H1 (cell line): ENCODE measurements at regions not wholly inside any gene's neighbourhood (a gene's known extent, or its start where the extent isn't known, plus 50 kb on each side); places are given as distances from the start of the nearest gene placed in this dataset.

ENCODE experiments used
- CTCF ChIA-PET: fragments of 300-600 bp; sonication (Branson Sonifier 250); formaldehyde crosslinking; loops from one replicate; lab custom pipeline; 2021; ENCODE audit not compliant: partially characterized antibody; lab: Charles Lee
- POLR2A ChIA-PET: fragments of 300-600 bp; sonication (Branson Sonifier 250); formaldehyde crosslinking; loops from one replicate; lab custom pipeline; 2021; ENCODE audit warnings: inconsistent platforms; ENCODE audit not compliant: partially characterized antibody; lab: Charles Lee
- DNase-seq, 2 experiments: peaks; one replicate each; pipeline versions ENCODE4 v3.0.0 to v3.0.0-alpha.2; 2010 to 2022; ENCODE audit warnings: low spot score in 2 of 2, low read depth in 1 of 2, mixed read lengths in 1 of 2
- FAIRE-seq: peaks from 2 replicates; lab custom pipeline; 2011; peaks lifted over from hg19 to GRCh38; lab: Jason Lieb, UNC
- H2AFZ ChIP-seq: 2 replicates; pipeline ENCODE4 v1.8.1; 2012; ENCODE audit warnings: low read length, inconsistent platforms
- H2AK5ac ChIP-seq: 2 replicates; pipeline ENCODE4 v1.6.1; 2013; ENCODE audit warnings: low read depth, low read length
- H2BK120ac ChIP-seq: replicated peaks from 2 replicates; pipeline ENCODE3; 2013; ENCODE audit warnings: low read depth, low read length, inconsistent platforms
- H2BK12ac ChIP-seq: 2 replicates; pipeline ENCODE4 v1.6.1; 2013; ENCODE audit warnings: low read depth, low read length
- H2BK15ac ChIP-seq: 2 replicates; pipeline ENCODE4 v1.6.1; 2013; ENCODE audit warnings: low read length
- H2BK20ac ChIP-seq: 2 replicates; pipeline ENCODE4 v1.6.1; 2013; ENCODE audit warnings: low read length
- H2BK5ac ChIP-seq: 2 replicates; pipeline ENCODE4 v1.6.1; 2013; ENCODE audit warnings: low read depth, low read length
- H3K14ac ChIP-seq: 2 replicates; pipeline ENCODE4 v1.6.1; 2013; ENCODE audit warnings: inconsistent platforms; ENCODE audit not compliant: insufficient read length
- H3K18ac ChIP-seq: 2 replicates; pipeline ENCODE4 v1.6.1; 2013; ENCODE audit warnings: low read length; ENCODE audit errors: extremely low read depth
- H3K23ac ChIP-seq: 2 replicates; pipeline ENCODE4 v1.6.1; 2013; ENCODE audit warnings: inconsistent platforms; ENCODE audit not compliant: insufficient read length
- H3K23me2 ChIP-seq: 2 replicates; pipeline ENCODE4 v1.6.1; 2013; ENCODE audit warnings: low read depth, low read length
- H3K27ac ChIP-seq: 2 replicates; pipeline ENCODE4 v1.6.1; 2011; ENCODE audit warnings: low read depth, low read length, inconsistent platforms
- H3K27me3 ChIP-seq, 4 experiments: replicated peaks in 1 of 4; 1 replicate in 1 of 4; 2 replicates in 3 of 4; pipeline versions ENCODE4 v1.6.1 to v1.8.1; 2011 to 2013; ENCODE audit warnings: low read length in 3 of 4, mild to moderate bottlenecking in 3 of 4, inconsistent platforms in 2 of 4, mixed read lengths in 2 of 4, moderate library complexity in 1 of 4; ENCODE audit not compliant: control insufficient read depth in 3 of 4, insufficient read depth in 3 of 4; ENCODE audit errors: extremely low read depth in 1 of 4
- H3K36me3 ChIP-seq, 4 experiments: 2 replicates each; pipeline versions ENCODE4 v1.6.1 to v1.8.1; 2011 to 2013; ENCODE audit warnings: mild to moderate bottlenecking in 4 of 4, low read length in 3 of 4, moderate library complexity in 2 of 4, control low read depth in 1 of 4, inconsistent platforms in 1 of 4; ENCODE audit not compliant: insufficient read depth in 4 of 4, control insufficient read depth in 2 of 4
- H3K4ac ChIP-seq: replicated peaks from 2 replicates; pipeline ENCODE3; 2013; ENCODE audit warnings: low read length, low read depth, mixed read lengths, inconsistent platforms; ENCODE audit not compliant: insufficient read length
- H3K4me1 ChIP-seq, 4 experiments: replicated peaks in 1 of 4; 1 replicate in 1 of 4; 2 replicates in 3 of 4; pipeline versions ENCODE4 v1.6.1 to v1.8.1; 2011 to 2013; ENCODE audit warnings: low read length in 3 of 4, inconsistent platforms in 2 of 4, mixed read lengths in 1 of 4; ENCODE audit not compliant: insufficient read depth in 4 of 4, control insufficient read depth in 3 of 4
- H3K4me2 ChIP-seq, 2 experiments: 2 replicates each; pipeline versions ENCODE4 v1.6.1 to v1.8.1; 2011 to 2013; ENCODE audit warnings: low read depth in 2 of 2, low read length in 2 of 2, control low read depth in 1 of 2, inconsistent platforms in 1 of 2, mild to moderate bottlenecking in 1 of 2; ENCODE audit not compliant: insufficient read depth in 1 of 2
- H3K4me3 ChIP-seq, 4 experiments: fragments of 200-600, 300-600 bp in 1 of 4; sonication (generic), shearing (Covaris generic), sonication (Bioruptor Twin) in 1 of 4; 2 replicates each; pipeline versions ENCODE4 v1.5.1 to v1.8.1; 2011 to 2016; ENCODE audit warnings: low read length in 4 of 4, low read depth in 3 of 4, control low read depth in 2 of 4, inconsistent platforms in 2 of 4, mild to moderate bottlenecking in 2 of 4, mixed read lengths in 1 of 4, moderate library complexity in 1 of 4; ENCODE audit not compliant: insufficient read depth in 2 of 4; ENCODE audit errors: extremely low read depth in 1 of 4
- H3K56ac ChIP-seq: replicated peaks from 2 replicates; pipeline ENCODE3; 2013; ENCODE audit warnings: low read depth, mild to moderate bottlenecking, mixed read lengths, low read length, inconsistent platforms; ENCODE audit not compliant: insufficient read length
- H3K79me1 ChIP-seq: 2 replicates; pipeline ENCODE4 v1.6.1; 2013; ENCODE audit warnings: low read depth, low read length, control low read depth
- H3K79me2 ChIP-seq, 2 experiments: 2 replicates each; pipeline versions ENCODE4 v1.6.1 to v1.8.1; 2012 to 2013; ENCODE audit warnings: low read length in 2 of 2, mild to moderate bottlenecking in 2 of 2, inconsistent platforms in 1 of 2; ENCODE audit not compliant: insufficient read depth in 2 of 2, control insufficient read depth in 1 of 2
- H3K9ac ChIP-seq, 4 experiments: replicated peaks in 1 of 4; 1 replicate in 1 of 4; 2 replicates in 3 of 4; pipeline versions ENCODE4 v1.6.1 to v1.8.1; 2011 to 2013; ENCODE audit warnings: low read depth in 3 of 4, low read length in 3 of 4, control low read depth in 2 of 4, mild to moderate bottlenecking in 2 of 4, moderate library complexity in 2 of 4, inconsistent platforms in 1 of 4; ENCODE audit errors: extremely low read depth in 1 of 4
- H3K9me3 ChIP-seq, 2 experiments: 2 replicates each; pipeline versions ENCODE4 v1.6.1 to v1.8.1; 2012 to 2013; ENCODE audit warnings: mild to moderate bottlenecking in 2 of 2, moderate library complexity in 2 of 2, control low read depth in 1 of 2, inconsistent platforms in 1 of 2, low read depth in 1 of 2, low read length in 1 of 2, mixed read lengths in 1 of 2; ENCODE audit not compliant: insufficient read depth in 2 of 2
- H4K20me1 ChIP-seq, 2 experiments: replicated peaks in 1 of 2; 2 replicates each; pipeline versions ENCODE3 to v1.8.1; 2011 to 2013; ENCODE audit warnings: inconsistent platforms in 2 of 2, low read length in 2 of 2, mild to moderate bottlenecking in 1 of 2; ENCODE audit not compliant: insufficient read depth in 2 of 2, control insufficient read depth in 1 of 2
- H4K5ac ChIP-seq: 2 replicates; pipeline ENCODE4 v1.6.1; 2013; ENCODE audit warnings: low read length, low read depth, mixed read lengths, inconsistent platforms; ENCODE audit not compliant: insufficient read length
- H4K8ac ChIP-seq: 2 replicates; pipeline ENCODE4 v1.8.0; 2013; ENCODE audit warnings: mild to moderate bottlenecking, moderate library complexity, low read length, inconsistent platforms; ENCODE audit not compliant: insufficient read depth; ENCODE audit errors: extremely low read depth
- H4K91ac ChIP-seq: replicated peaks from 2 replicates; pipeline ENCODE3; 2013; ENCODE audit warnings: low read length, mixed read lengths, inconsistent platforms; ENCODE audit not compliant: insufficient read length
- CTBP2 ChIP-seq: IDR thresholded peaks from 2 replicates; pipeline ENCODE4 v1.7.0; 2011; ENCODE audit warnings: borderline replicate concordance, mild to moderate bottlenecking, moderate library complexity, mixed read lengths, low read length; ENCODE audit not compliant: insufficient read depth, insufficient read length
- GABPA ChIP-seq: IDR thresholded peaks from 2 replicates; pipeline ENCODE4 v1.6.1; 2011; ENCODE audit warnings: mild to moderate bottlenecking, low read length, moderate library complexity, borderline replicate concordance; ENCODE audit not compliant: insufficient read depth
- GTF2F1 ChIP-seq: IDR thresholded peaks from 2 replicates; pipeline ENCODE4 v1.6.1; 2012; ENCODE audit warnings: low read depth, low read length, improper control_type of control experiment, borderline replicate concordance
- RFX5 ChIP-seq: IDR thresholded peaks from 2 replicates; pipeline ENCODE4 v1.6.1; 2011; ENCODE audit warnings: low read depth, low read length, improper control_type of control experiment, borderline replicate concordance
- WGBS, 2 experiments: shearing (Covaris generic) in 1 of 2; methylation state at CpG; one replicate each; pipeline versions ENCODE4 v1.1.6 to v1.1.7; 2013 to 2015; ENCODE audit warnings: low lambda C conversion rate in 2 of 2, mixed read lengths in 2 of 2, inconsistent platforms in 1 of 2, low coverage in 1 of 2, missing lambda C conversion rate in 1 of 2; ENCODE audit not compliant: insufficient replicate concordance in 2 of 2, insufficient coverage in 1 of 2, insufficient read length in 1 of 2; ENCODE audit errors: extremely low coverage in 1 of 2, missing lambda C conversion rate in 1 of 2; 5-methylcytosine and 5-hydroxymethylcytosine counted together

DNA sequence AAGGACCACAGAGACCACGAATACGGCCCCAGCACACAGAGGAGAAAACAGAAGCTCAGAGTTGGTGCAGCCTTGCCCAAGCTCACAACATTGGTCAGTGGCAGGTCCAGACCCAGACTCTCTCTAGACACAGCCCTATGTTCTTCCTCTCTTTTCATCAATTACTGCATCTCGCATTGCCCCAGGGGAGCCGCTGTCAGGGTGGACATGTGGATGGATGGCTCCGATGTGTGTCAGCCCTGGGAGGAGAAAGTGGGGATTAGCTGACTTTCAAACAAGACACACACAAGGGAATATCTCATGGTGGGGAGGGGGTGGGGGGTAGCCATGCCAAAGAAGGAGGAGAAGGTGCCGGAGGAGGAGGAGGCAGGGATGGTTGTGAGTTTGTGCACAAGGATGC is 556.8 kb downstream of the NPHP4 start:
- Histone ChIP-seq H3K27me3 (no peaks in the 10 kb centered on the region), H3K79me2 (no peaks in the 10 kb centered on the region), H2BK20ac (no peak overlapping the region), H4K91ac (no peak overlapping the region), H3K23ac (no peak overlapping the region), H2BK15ac (no peak overlapping the region), H3K9me3 (peaks cover 16 to 20% of the 10 kb centered on the region in 2 experiments), H3K4me3 (no peak overlapping the region), H3K79me1 (no peaks in the 10 kb centered on the region), H2BK5ac (no peak overlapping the region), H2AFZ (no peak overlapping the region), H2BK120ac (no peak overlapping the region), H3K4ac (no peak overlapping the region), H4K5ac (no peak overlapping the region), H3K4me1 (peaks cover under 1 to 6% (median 4%) of the 10 kb centered on the region in 4 experiments; a peak in 6 of 7 replicates), H4K8ac (no peak overlapping the region), H3K23me2 (no peaks in the 10 kb centered on the region), H4K20me1 (no peaks in the 10 kb centered on the region), H2BK12ac (no peak overlapping the region), H3K18ac (no peak overlapping the region), H3K27ac (no peak overlapping the region), H3K14ac (no peak overlapping the region), H2AK5ac (no peak overlapping the region), H3K4me2 (no peak overlapping the region), H3K36me3 (no peaks in the 10 kb centered on the region), H3K56ac (no peak overlapping the region), H3K9ac (no peak overlapping the region)
- POLR2A ChIA-PET, result no interaction called here
- TF ChIP-seq CTBP2 (no peak), GABPA (no peak), GTF2F1 (no peak), RFX5 (no peak)
- CTCF ChIA-PET, result interaction anchor here (0.6 to 0.9 kb wide), 3 partner anchors 12 to 1250 kb away, joined by 3 to 7 read pairs (median 5); no protein-coding TSS in a partner anchor
- WGBS, 2 experiments, result 95% methylated on average over 6 of the region's 6 CpGs; no CpG with 5 or more reads in 1 of the 2 experiments
- FAIRE-seq (no peak), DNase-seq (no peak)
